Endodermal cell (in vitro differentiated cells): ENCODE measurements at regions not wholly inside any gene's neighbourhood (a gene's known extent, or its start where the extent isn't known, plus 50 kb on each side); places are given as distances from the start of the nearest gene placed in this dataset.
"Not testable (repeated sequence)": the region's sequence is repeated elsewhere in the genome, so short reads cannot be mapped to it uniquely, and the experiment has no call there.

Source experiments
- DNase-seq: peaks from one replicate; pipeline ENCODE4 v3.0.0-alpha.2; 2017
- H3K27ac ChIP-seq: 2 replicates; pipeline ENCODE4 v1.5.1; 2013; ENCODE audit warnings: mild to moderate bottlenecking, low read depth, low read length, moderate library complexity
- H3K27me3 ChIP-seq: 2 replicates; pipeline ENCODE4 v1.6.1; 2013; ENCODE audit warnings: mild to moderate bottlenecking, low read length, moderate library complexity; ENCODE audit not compliant: insufficient read depth, control insufficient read depth, poor library complexity, severe bottlenecking
- H3K36me3 ChIP-seq: 2 replicates; pipeline ENCODE4 v1.7.0; 2013; ENCODE audit warnings: mild to moderate bottlenecking, low read length, moderate library complexity; ENCODE audit not compliant: control insufficient read depth, insufficient read depth
- H3K4me1 ChIP-seq: one replicate; pipeline ENCODE4 v1.7.0; 2013; ENCODE audit warnings: low read length; ENCODE audit not compliant: control insufficient read depth, insufficient read depth
- H3K4me3 ChIP-seq: 2 replicates; pipeline ENCODE4 v1.5.1; 2013; ENCODE audit warnings: mild to moderate bottlenecking, low read length, moderate library complexity
- H3K9ac ChIP-seq: 2 replicates; pipeline ENCODE4 v1.6.1; 2013; ENCODE audit warnings: mild to moderate bottlenecking, low read length, moderate library complexity; ENCODE audit not compliant: poor library complexity, severe bottlenecking; ENCODE audit errors: extremely low read depth
- H3K9me3 ChIP-seq: 2 replicates; pipeline ENCODE4 v1.6.1; 2013; ENCODE audit warnings: mild to moderate bottlenecking, low read length, moderate library complexity; ENCODE audit not compliant: control insufficient read depth
- H3K27ac Mint-ChIP-seq: 2 replicates; pipeline ENCODE4 v1.8.0; 2020; ENCODE audit warnings: mixed read lengths
- H3K27me3 Mint-ChIP-seq: 2 replicates; pipeline ENCODE4 v1.8.0; 2021; ENCODE audit warnings: mild to moderate bottlenecking, mixed read lengths; ENCODE audit not compliant: insufficient read depth
- H3K36me3 Mint-ChIP-seq: 2 replicates; pipeline ENCODE4 v1.8.0; 2020; ENCODE audit warnings: low read depth, mixed read lengths
- H3K4me1 Mint-ChIP-seq: 2 replicates; pipeline ENCODE4 v1.8.0; 2020; ENCODE audit warnings: mixed read lengths
- H3K4me3 Mint-ChIP-seq: 2 replicates; pipeline ENCODE4 v1.8.0; 2020; ENCODE audit warnings: mild to moderate bottlenecking, moderate library complexity, mixed read lengths
- H3K9me3 Mint-ChIP-seq: 2 replicates; pipeline ENCODE4 v1.8.0; 2020; ENCODE audit warnings: mild to moderate bottlenecking, mixed read lengths
- WGBS, 2 experiments: methylation state at CpG; one replicate each; pipeline versions ENCODE4 v1.1.5 to v1.1.7; 2013; ENCODE audit warnings: missing lambda C conversion rate in 2 of 2, mixed read lengths in 1 of 2; ENCODE audit not compliant: insufficient coverage in 1 of 2, insufficient read length in 1 of 2; 5-methylcytosine and 5-hydroxymethylcytosine counted together
- TF ChIP-seq, protein P1 (sequence below): fragments of 200-600 bp; sonication (generic); conservative IDR thresholded peaks from 2 replicates; pipeline ENCODE4 v1.5.0; 2021; ENCODE audit warnings: antibody characterized with exemption, mild to moderate bottlenecking

DNA sequence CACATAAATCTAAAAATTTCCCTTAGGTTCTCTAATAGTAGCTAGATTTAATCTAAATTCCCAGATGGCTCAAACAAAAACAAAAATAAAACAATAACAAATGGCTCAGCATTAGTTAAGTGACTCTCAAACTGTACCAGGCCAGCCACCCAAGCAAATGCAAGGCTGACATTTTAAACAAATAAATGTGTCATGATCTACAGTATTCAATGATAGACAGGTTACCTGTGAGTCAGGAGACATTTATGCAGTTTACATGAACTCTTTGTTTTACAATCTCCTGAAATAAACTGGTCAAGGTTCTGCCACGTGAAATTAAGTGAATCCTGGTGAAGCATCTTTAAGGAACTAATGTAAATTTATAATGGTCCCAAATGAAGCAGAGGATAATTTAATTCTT is 580.2 kb upstream of the PTPRD start:
- H3K36me3 Mint-ChIP-seq = no peaks in the 10 kb centered on the region
- Histone ChIP-seq H3K9ac (no peak overlapping the region), H3K4me3 (no peak overlapping the region), H3K27me3 (no peaks in the 10 kb centered on the region), H3K36me3 (no peaks in the 10 kb centered on the region), H3K4me1 (no peaks in the 10 kb centered on the region), H3K27ac (no peak overlapping the region), H3K9me3 (peaks cover 7% of the 10 kb centered on the region)
- H3K27ac Mint-ChIP-seq = no peak overlapping the region
- TF ChIP-seq, protein P1, sequence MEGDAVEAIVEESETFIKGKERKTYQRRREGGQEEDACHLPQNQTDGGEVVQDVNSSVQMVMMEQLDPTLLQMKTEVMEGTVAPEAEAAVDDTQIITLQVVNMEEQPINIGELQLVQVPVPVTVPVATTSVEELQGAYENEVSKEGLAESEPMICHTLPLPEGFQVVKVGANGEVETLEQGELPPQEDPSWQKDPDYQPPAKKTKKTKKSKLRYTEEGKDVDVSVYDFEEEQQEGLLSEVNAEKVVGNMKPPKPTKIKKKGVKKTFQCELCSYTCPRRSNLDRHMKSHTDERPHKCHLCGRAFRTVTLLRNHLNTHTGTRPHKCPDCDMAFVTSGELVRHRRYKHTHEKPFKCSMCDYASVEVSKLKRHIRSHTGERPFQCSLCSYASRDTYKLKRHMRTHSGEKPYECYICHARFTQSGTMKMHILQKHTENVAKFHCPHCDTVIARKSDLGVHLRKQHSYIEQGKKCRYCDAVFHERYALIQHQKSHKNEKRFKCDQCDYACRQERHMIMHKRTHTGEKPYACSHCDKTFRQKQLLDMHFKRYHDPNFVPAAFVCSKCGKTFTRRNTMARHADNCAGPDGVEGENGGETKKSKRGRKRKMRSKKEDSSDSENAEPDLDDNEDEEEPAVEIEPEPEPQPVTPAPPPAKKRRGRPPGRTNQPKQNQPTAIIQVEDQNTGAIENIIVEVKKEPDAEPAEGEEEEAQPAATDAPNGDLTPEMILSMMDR = no peak
- no peaks in the 10 kb centered on the region for H3K27me3 Mint-ChIP-seq
- H3K4me3 Mint-ChIP-seq = no peak overlapping the region
- H3K4me1 Mint-ChIP-seq = no peaks in the 10 kb centered on the region
- H3K9me3 Mint-ChIP-seq = peaks cover 21% of the 10 kb centered on the region
- no peak for DNase-seq
- 82 to 100% methylated on average over 1 of the region's 1 CpG for WGBS, 2 experiments

DNA sequence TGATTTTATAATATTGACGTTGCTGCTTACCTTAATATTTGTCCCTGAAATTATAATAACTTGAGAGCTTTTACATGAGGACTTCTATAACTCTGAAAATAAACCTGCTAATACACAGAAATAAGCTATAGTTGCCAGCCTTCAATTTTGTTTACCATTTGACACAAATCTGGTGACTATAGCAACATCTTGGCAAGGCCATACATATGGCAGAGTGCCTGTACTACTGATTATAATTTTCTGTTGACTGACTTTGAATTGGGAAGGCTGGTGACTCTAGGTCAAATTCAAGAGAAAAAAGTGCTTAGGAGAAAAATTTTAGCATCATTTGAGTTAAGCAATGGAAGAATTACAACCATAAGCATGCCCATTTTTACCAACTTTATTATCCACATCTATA is 581.4 kb upstream of the PTPRD start:
- Histone ChIP-seq H3K4me3 (no peak overlapping the region), H3K27ac (no peak overlapping the region), H3K36me3 (no peaks in the 10 kb centered on the region), H3K9me3 (peaks cover under 1% of the 10 kb centered on the region), H3K4me1 (no peaks in the 10 kb centered on the region), H3K9ac (no peak overlapping the region), H3K27me3 (no peaks in the 10 kb centered on the region)
- H3K27ac Mint-ChIP-seq = no peak overlapping the region
- no peaks in the 10 kb centered on the region for H3K27me3 Mint-ChIP-seq
- H3K9me3 Mint-ChIP-seq = peaks cover 12% of the 10 kb centered on the region
- no peaks in the 10 kb centered on the region for H3K4me1 Mint-ChIP-seq
- no peaks in the 10 kb centered on the region for H3K36me3 Mint-ChIP-seq
- TF ChIP-seq, protein P1 = no peak
- DNase-seq = no peak
- 100% methylated on average over 1 of the region's 1 CpG; no CpG with 5 or more reads in 1 of the 2 experiments for WGBS, 2 experiments
- no peak overlapping the region for H3K4me3 Mint-ChIP-seq

DNA sequence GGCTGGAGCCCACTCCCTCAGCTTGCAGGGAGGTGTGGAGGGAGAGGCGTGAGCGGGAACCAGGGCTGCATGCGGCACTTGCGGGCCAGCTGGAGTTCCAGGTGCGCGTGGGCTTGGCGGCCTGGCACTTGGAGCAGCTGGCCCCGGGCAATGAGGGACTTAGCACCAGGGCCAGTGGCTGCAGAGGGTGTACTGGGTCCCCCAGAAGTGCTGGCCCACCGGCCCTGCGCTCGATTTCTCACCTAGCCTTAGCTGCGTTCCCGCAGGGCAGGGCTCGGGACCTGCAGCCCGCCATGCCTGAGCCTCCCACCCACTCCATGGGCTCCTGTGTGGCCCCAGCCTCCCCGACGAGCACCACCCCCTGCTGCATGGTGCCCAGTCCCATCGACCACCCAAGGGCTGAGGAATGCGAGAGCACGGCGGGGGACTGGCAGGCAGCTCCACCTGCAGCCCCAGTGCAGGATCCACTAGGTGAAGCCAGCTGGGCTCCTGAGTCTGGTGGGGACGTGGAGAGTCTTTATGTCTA is 584.1 kb upstream of the PTPRD start:
- not testable (repeated sequence) for H3K4me1 ChIP-seq, H3K36me3 ChIP-seq, H3K4me1 Mint-ChIP-seq, H3K27ac ChIP-seq, H3K4me3 Mint-ChIP-seq, H3K4me3 ChIP-seq, H3K27ac Mint-ChIP-seq, H3K36me3 Mint-ChIP-seq, H3K9ac ChIP-seq, H3K9me3 ChIP-seq, H3K27me3 ChIP-seq, DNase-seq, H3K9me3 Mint-ChIP-seq, H3K27me3 Mint-ChIP-seq
- 95 to 96% methylated on average over 10 to 21 of the region's 22 CpGs for WGBS, 2 experiments

DNA sequence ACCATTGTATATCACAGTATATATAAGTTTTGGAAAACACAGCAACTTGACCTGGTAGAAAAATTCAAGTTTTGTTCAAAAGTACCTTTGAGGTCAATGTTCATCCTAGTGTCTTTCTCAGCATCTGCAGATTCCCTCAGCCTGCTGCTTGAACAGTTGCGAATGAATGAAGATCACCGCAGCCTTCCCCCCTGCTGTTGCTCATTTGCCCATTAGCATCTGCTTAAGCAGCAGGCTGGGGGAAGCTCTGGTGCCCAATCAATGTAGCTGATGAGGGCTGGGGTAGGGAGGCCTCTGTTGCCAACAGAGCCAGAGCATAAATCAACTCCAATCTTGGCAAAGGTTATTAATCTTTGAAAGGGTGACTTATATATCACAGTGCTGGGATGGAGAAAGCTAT is 586.5 kb upstream of the PTPRD start:
- Mint-ChIP-seq H3K4me1 (peaks cover 4% of the 10 kb centered on the region), H3K9me3 (peaks cover 5% of the 10 kb centered on the region), H3K27me3 (no peaks in the 10 kb centered on the region), H3K36me3 (no peaks in the 10 kb centered on the region), H3K4me3 (no peak overlapping the region), H3K27ac (no peak overlapping the region)
- 61% methylated on average over 2 of the region's 2 CpGs; no CpG with 5 or more reads in 1 of the 2 experiments for WGBS, 2 experiments
- H3K27me3 ChIP-seq = no peaks in the 10 kb centered on the region
- TF ChIP-seq, protein P1 = no peak
- H3K9ac ChIP-seq = no peak overlapping the region
- H3K27ac ChIP-seq = no peak overlapping the region
- DNase-seq = peak; percentile 71
- H3K9me3 ChIP-seq = no peaks in the 10 kb centered on the region
- no peaks in the 10 kb centered on the region for H3K4me1 ChIP-seq
- H3K4me3 ChIP-seq = no peak overlapping the region
- no peaks in the 10 kb centered on the region for H3K36me3 ChIP-seq
